HUES64 (cell line): ENCODE measurements at regions not wholly inside any gene's neighbourhood (a gene's known extent, or its start where the extent isn't known, plus 50 kb on each side); places are given as distances from the start of the nearest gene placed in this dataset.

Source experiments
- H3K27ac ChIP-seq: 2 replicates; pipeline ENCODE4 v1.7.0; 2013; ENCODE audit warnings: low read depth, low read length, inconsistent platforms
- H3K27me3 ChIP-seq: 2 replicates; pipeline ENCODE4 v1.6.1; 2013; ENCODE audit warnings: mild to moderate bottlenecking, low read length; ENCODE audit not compliant: insufficient read depth
- H3K36me3 ChIP-seq: 2 replicates; pipeline ENCODE4 v1.6.1; 2013; ENCODE audit warnings: mild to moderate bottlenecking, low read length; ENCODE audit not compliant: insufficient read depth
- H3K4me1 ChIP-seq: 2 replicates; pipeline ENCODE4 v1.6.1; 2013; ENCODE audit warnings: mild to moderate bottlenecking, low read length, moderate library complexity; ENCODE audit not compliant: insufficient read depth
- H3K4me3 ChIP-seq: 2 replicates; pipeline ENCODE4 v1.5.1; 2013; ENCODE audit warnings: mild to moderate bottlenecking, low read length, moderate library complexity
- H3K9ac ChIP-seq: 2 replicates; pipeline ENCODE4 v1.6.1; 2013; ENCODE audit warnings: mild to moderate bottlenecking, low read depth, low read length
- H3K9me3 ChIP-seq: 2 replicates; pipeline ENCODE4 v1.6.1; 2013; ENCODE audit warnings: low read depth, low read length; ENCODE audit not compliant: insufficient read depth
- WGBS: fragments of 150-250, 120-280 bp; methylation state at CpG from one replicate; pipeline ENCODE4 v1.1.7; 2013; ENCODE audit warnings: missing lambda C conversion rate; 5-methylcytosine and 5-hydroxymethylcytosine counted together

DNA sequence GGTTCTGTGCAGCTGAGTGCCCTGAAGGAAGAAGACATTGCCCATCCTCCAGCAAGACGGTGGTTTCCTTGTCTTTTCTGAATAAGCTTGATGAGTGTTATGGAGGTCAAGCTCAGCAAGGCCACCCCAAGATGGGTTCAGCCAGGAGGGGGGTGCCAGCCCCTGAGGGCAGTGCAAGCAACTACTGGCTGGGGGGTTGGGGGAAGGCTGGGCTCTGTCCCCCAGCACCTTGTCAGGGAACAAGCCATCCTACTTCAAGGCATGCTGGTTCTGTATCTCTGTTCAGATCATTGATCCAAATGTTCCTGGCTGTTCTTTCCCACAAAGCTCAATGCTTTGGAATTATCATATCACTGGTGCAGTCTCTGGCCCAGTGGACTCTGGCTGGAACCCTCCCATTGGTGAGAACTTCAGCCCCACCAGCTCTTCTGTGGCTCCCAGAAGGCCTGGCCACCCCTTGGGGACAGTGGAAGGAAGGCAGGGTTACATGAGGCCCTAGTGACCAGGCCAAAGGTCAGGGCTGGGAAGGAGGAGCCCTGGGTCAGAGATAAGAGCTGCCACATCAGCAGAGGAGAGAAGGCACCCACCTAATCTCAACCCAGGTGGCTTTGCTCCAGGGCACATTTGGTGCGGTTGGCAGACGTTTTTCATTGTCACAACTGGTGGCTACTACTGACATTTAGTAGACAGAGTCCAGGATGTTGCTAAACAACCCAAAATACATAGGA is 280.2 kb downstream of the IRX2 start:
- H3K4me3 ChIP-seq, result no peak overlapping the region
- no peaks in the 10 kb centered on the region for H3K36me3 ChIP-seq
- peaks cover 3% of the 10 kb centered on the region; the same call in 1 of the 2 replicates for H3K4me1 ChIP-seq
- H3K9me3 ChIP-seq, result peaks cover 7% of the 10 kb centered on the region; the same call in 1 of the 2 replicates
- H3K27ac ChIP-seq, result no peak overlapping the region
- whole genome bisulfite sequencing, result 96% methylated on average over 3 of the region's 3 CpGs
- H3K27me3 ChIP-seq, result no peaks in the 10 kb centered on the region
- no peak overlapping the region for H3K9ac ChIP-seq

DNA sequence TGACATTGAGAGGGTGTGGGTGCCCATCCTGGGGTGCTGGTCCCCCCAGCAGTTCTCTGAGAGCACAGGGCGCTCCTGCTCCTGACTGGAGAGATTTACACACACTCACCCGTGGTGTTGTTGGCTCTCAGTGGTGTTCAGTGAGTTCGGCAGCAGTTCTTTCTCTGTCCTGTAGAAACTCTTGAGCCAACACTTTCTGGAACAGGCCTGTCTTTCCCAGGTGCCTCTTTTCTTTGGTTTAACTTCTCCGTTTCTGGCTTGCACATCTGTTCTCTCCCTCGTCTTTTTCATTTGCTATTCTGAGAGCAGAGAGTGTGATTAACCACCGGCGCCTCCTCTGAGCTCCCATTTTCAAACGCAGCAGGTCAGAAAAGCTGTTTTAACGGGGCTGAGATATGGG is 284.5 kb downstream of the IRX2 start:
- Histone ChIP-seq H3K9ac (no peak overlapping the region), H3K36me3 (no peaks in the 10 kb centered on the region), H3K4me3 (no peak overlapping the region), H3K9me3 (peaks cover 7% of the 10 kb centered on the region; the same call in 1 of the 2 replicates), H3K27ac (no peak overlapping the region), H3K27me3 (no peaks in the 10 kb centered on the region), H3K4me1 (peaks cover 3% of the 10 kb centered on the region; the same call in 1 of the 2 replicates)
- WGBS, result 86% methylated on average over 9 of the region's 9 CpGs

DNA sequence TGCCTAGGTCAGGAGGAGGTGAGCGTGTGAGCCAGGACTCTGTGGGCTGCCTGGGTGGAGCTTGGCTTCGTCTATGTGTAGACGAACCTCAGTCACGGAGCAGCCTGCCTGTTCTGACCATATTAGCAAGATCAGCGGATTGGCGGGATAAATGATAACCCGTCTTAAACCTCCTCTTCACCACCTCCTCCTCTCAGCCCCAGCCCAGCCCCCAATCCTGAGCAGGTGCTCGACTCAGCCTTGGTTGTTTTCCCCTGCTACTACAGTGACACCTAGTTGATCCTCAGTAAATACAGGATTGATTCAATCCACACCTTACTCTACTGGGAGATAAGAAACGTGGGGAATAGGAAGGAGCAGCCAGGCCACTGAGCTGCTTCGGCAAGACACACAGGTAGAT is 286.1 kb downstream of the IRX2 start:
- Histone ChIP-seq H3K27ac (no peak overlapping the region), H3K36me3 (no peaks in the 10 kb centered on the region), H3K4me3 (no peak overlapping the region), H3K9me3 (no peaks in the 10 kb centered on the region), H3K4me1 (peaks cover 3% of the 10 kb centered on the region; the same call in 1 of the 2 replicates), H3K9ac (no peak overlapping the region), H3K27me3 (no peaks in the 10 kb centered on the region)
- WGBS, result 82% methylated on average over 10 of the region's 10 CpGs

DNA sequence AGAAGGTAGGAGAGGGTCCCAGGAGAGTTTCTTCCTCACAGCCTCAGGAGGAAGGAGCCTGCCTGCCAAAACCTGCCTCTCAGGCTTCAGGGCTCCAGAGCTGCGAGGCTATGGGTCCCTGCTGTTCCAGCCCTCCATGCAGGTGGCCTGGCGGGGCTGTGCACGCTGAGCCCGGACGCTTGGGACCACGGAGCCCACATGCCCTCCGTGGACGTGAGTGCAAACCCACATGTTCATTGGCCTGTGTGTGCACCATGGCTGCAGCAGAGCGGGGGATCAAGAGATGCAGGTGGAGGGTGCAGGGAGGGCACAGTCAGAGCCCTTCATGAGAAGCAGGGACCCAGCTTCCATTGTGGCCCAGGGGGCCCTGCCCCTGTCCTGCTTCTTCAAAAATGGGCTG is 287.3 kb downstream of the IRX2 start:
- Histone ChIP-seq H3K4me3 (no peak overlapping the region), H3K4me1 (peaks cover 3% of the 10 kb centered on the region; the same call in 1 of the 2 replicates), H3K27ac (no peak overlapping the region), H3K27me3 (no peaks in the 10 kb centered on the region), H3K36me3 (no peaks in the 10 kb centered on the region), H3K9me3 (no peaks in the 10 kb centered on the region), H3K9ac (no peak overlapping the region)
- WGBS, result 94% methylated on average over 9 of the region's 9 CpGs

DNA sequence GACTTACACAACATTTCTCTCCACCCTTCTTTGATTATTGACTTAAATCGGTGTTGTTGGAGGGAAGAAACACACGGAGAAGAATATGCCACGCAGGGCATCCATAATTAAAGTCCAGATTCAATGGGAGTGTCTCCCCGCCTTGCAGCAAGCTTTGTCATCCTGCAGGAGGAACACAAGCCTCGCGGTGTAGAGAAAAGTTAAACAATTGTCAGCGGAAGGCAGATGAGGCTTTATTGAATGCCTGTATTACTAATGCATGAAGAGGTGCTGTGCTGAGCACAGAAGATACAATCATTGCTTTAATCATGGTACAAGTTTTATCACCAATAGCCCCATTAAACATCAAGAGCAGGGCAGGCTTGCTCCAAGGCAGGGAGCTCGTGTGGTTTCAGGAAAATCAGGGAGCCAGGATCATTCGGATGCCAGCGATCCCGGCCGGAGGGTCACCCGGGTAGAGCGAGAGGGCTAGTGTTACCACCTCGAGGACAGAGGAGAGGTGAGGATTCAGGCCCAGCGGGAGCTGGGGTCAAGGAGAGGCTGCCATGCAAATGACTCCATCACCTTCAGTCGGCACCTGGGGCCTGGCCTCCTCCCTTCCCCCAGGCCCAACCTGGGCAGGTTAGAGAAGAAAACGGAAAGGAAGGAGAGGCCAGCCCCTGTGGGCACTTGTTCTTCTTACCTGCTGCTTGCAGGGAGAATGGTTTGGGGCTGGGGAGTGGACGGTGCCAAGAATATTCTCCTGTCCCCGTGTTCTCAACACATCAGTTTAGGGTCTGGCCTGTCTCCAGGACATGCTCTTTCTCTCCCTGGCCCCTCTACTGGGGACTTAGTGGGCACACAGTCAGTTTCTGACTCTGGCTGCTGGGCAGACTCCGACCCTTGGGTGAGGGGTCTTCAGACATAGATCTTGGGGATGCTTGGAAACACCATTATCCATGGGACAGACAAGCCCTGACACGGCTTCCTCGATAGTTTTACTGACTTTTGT is 289.5 kb downstream of the IRX2 start:
- no peaks in the 10 kb centered on the region for H3K36me3 ChIP-seq

DNA sequence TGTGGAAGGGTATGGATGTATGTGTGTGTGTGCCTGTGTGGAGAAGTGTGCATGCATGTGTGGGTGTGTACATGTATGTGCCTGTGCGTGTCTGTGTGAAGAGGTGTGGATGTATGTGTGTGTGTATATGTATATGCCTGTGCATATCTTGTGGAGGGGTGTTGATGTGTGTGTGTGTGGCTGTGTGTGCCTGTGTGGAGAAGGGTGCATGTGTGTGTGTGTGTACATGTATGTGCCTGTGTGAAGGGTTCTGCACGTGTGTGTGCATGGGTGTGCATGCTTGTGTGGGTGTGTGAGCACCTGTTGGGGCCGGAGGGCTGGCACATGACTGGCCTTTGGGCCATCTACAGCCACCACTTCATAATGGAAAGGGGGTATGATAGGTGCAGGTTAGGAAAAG is 291.4 kb downstream of the IRX2 start:
- H3K4me1 ChIP-seq, result no peaks in the 10 kb centered on the region
- no peaks in the 10 kb centered on the region for H3K27me3 ChIP-seq
- no peaks in the 10 kb centered on the region for H3K36me3 ChIP-seq
- H3K4me3 ChIP-seq, result no peak overlapping the region
- H3K9me3 ChIP-seq, result no peaks in the 10 kb centered on the region
- H3K9ac ChIP-seq, result no peak overlapping the region
- 96% methylated on average over 3 of the region's 3 CpGs for WGBS
- H3K27ac ChIP-seq, result no peak overlapping the region

More for the DNA sequence above, 289.5 kb downstream of the IRX2 start:
- no peak overlapping the region for H3K9ac ChIP-seq
- H3K27me3 ChIP-seq, result no peaks in the 10 kb centered on the region
- no peak overlapping the region for H3K27ac ChIP-seq
- H3K4me3 ChIP-seq, result no peak overlapping the region
- H3K4me1 ChIP-seq, result no peaks in the 10 kb centered on the region; the same call in 1 of the 2 replicates
- 91% methylated on average over 23 of the region's 23 CpGs for WGBS
- H3K9me3 ChIP-seq, result no peaks in the 10 kb centered on the region

DNA sequence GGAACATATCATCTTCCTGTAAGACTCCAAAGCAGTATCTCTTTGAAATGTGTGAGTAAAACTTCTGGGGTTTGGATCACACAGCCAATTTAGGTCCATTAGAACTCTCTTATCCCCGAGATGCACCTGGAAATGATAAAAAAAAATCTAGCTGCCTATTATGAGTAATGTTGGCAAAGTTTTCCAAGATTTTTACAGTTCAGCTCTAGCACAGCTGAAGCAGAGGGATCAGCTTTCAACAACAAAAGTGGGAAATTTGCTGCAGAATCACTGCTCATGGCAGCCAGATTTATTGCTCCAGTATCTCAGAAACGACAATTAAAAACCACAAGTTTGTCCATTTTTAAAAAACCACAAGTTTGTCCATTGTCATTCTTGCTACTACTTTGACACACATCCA is 292.2 kb downstream of the IRX2 start:
- H3K27me3 ChIP-seq, result no peaks in the 10 kb centered on the region
- 98% methylated on average over 2 of the region's 2 CpGs for WGBS
- H3K36me3 ChIP-seq, result no peaks in the 10 kb centered on the region
- H3K9me3 ChIP-seq, result no peaks in the 10 kb centered on the region
- no peak overlapping the region for H3K27ac ChIP-seq
- H3K9ac ChIP-seq, result no peak overlapping the region
- H3K4me3 ChIP-seq, result no peak overlapping the region
- no peaks in the 10 kb centered on the region for H3K4me1 ChIP-seq

DNA sequence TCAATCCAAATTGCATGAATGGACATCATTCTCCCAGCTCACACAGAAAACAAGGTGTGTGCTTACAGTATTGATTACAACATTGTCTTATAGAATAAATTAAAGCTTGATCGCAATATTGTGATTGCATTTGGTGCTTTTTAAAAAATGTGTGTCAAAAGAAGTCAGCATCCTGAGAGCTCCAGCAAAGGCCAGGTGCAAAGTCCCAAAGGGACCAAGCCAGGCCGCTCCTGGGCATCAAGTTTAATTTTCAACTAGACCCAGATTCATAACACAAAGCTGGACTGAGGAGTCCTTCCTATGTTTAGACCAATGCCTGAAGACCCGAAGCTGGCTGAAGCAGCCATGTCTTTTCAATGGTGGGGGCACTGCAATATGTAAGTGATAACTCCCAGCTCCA is 295.6 kb downstream of the IRX2 start:
- H3K9ac ChIP-seq, result no peak overlapping the region
- no peak overlapping the region for H3K4me3 ChIP-seq
- 93% methylated on average over 3 of the region's 3 CpGs for WGBS
- H3K27me3 ChIP-seq, result no peaks in the 10 kb centered on the region
- no peaks in the 10 kb centered on the region for H3K9me3 ChIP-seq
- H3K36me3 ChIP-seq, result no peaks in the 10 kb centered on the region
- no peak overlapping the region for H3K27ac ChIP-seq
- no peaks in the 10 kb centered on the region for H3K4me1 ChIP-seq

DNA sequence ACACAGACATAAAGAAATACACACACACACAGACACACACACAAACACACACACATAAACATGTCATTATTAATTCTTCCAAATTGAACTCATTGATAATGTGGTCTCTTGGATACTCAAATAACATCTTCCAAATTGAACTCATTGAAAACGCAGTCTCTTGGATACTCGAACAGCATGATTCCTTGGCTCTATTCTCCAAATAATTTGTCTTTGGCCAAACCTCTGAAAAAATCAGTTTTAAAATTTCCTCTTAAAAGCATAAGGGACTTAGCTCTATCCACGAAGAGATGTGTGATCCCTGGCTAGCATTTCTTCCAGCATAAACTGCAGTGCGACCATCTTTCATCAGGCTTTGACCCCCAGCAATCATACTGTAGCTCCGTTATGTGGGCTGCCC is 296.6 kb downstream of the IRX2 start:
- H3K9ac ChIP-seq, result no peak overlapping the region
- H3K9me3 ChIP-seq, result no peaks in the 10 kb centered on the region
- no peaks in the 10 kb centered on the region for H3K4me1 ChIP-seq
- WGBS, result 95% methylated on average over 5 of the region's 5 CpGs
- H3K27ac ChIP-seq, result no peak overlapping the region
- H3K4me3 ChIP-seq, result no peak overlapping the region
- no peaks in the 10 kb centered on the region for H3K36me3 ChIP-seq
- no peaks in the 10 kb centered on the region for H3K27me3 ChIP-seq

DNA sequence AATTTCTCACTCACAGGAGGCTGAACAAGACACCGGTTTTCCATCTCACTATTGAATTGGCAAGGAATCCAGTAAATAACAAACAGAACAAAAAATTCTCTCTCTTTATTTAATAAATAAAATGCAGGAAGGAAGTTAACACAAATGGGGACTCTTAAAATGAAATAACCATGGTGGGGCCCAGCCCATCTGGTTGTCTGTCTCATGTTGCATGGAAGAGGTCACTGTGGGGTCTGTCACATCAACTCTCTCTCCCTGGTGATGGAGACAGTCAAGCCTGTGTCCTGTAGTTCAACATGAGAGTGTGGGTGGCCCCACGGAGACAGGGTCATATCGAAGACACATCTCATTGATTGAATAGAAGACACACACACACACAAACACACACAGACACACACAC is 297.7 kb downstream of the IRX2 start:
- no peaks in the 10 kb centered on the region for H3K36me3 ChIP-seq
- WGBS, result 97% methylated on average over 2 of the region's 3 CpGs
- no peaks in the 10 kb centered on the region for H3K4me1 ChIP-seq
- H3K27me3 ChIP-seq, result no peaks in the 10 kb centered on the region
- H3K27ac ChIP-seq, result no peak overlapping the region
- H3K9me3 ChIP-seq, result no peaks in the 10 kb centered on the region
- no peak overlapping the region for H3K9ac ChIP-seq
- no peak overlapping the region for H3K4me3 ChIP-seq

DNA sequence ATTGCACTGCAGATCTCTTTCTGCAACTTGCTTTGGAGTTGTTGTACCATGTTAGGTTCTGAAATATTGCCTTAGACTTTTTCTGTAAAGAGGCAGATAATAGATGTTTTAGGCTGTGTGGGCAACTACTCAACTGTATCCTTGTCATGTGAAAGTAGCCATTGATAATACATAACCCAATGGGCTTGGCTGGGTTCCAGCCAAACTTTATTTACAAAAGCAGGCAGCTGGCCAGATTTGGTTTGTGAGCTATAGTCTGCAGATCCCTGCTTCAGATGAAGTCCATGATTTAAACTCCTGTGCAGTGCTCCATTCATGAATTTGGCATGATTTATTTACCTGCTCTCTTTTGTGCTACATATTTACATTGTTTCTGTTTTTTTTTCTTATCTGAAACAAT is 300.4 kb downstream of the IRX2 start:
- H3K4me1 ChIP-seq, result no peaks in the 10 kb centered on the region
- H3K27ac ChIP-seq, result no peak overlapping the region
- H3K9ac ChIP-seq, result no peak overlapping the region
- H3K4me3 ChIP-seq, result no peak overlapping the region
- no peaks in the 10 kb centered on the region for H3K9me3 ChIP-seq
- H3K36me3 ChIP-seq, result no peaks in the 10 kb centered on the region
- no peaks in the 10 kb centered on the region for H3K27me3 ChIP-seq
